LHCN-M2 (cell line): ENCODE measurements at regions not wholly inside any gene's neighbourhood (a gene's known extent, or its start where the extent isn't known, plus 50 kb on each side); places are given as distances from the start of the nearest gene placed in this dataset.
"Not testable (repeated sequence)": the region's sequence is repeated elsewhere in the genome, so short reads cannot be mapped to it uniquely, and the experiment has no call there.

Source experiments
- DNase-seq: peaks from one replicate; pipeline ENCODE4 v3.0.0-alpha.2; 2012; ENCODE audit warnings: low read depth

DNA sequence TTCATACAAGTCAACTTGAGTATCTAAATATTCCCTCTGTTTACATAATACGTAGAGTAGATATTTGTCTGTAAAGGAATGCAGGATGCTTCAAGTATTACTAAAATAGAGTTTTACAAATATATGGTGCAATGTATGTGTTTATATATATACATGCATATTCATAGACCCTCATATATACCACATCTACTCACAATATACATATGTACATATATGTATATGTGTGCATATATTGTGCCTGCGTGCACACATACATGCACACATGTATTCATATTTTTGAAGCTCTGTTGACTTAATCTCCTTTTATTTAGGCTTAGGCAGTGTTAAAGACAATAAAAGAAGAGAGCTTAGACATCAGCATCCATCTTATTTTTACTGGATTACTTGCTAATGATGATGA, 616.6 kb upstream of the GOT2 start:
- DNase-seq: no peak

DNA sequence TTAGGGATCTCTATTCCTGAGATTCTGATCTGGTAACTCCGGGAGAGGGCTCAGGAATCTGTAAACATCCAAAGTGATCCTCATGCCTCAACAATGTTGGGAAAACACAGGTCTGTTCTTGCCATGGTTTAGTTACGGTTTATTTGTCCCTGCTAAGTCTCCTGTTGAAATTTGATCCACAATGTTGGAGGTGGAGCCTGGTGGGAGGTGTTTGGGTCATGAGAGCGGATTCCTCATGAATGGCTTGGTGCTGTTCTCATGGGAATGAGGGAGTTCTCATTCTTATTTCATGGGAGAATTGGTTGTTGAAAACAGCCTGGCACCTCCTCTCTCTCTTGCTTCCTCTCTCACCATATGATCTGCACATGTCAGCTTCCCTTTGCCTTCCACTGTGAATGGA, 608.6 kb upstream of the GOT2 start:
- DNase-seq: no peak

GRCh38 chr16:59341368-59341767, 607.3 kb upstream of the GOT2 start:
- DNase-seq: peak; percentile 27

GRCh38 chr16:59339871-59340270, 605.8 kb upstream of the GOT2 start:
- no peak for DNase-seq

- no peak for DNase-seq
Measured at GRCh38 chr16:59336136-59336695, 602.1 kb upstream of the GOT2 start.

- DNase-seq: not testable (repeated sequence)
Measured at GRCh38 chr16:59331708-59332107, 597.6 kb upstream of the GOT2 start.

- DNase-seq: peak; percentile 64
Measured at GRCh38 chr16:59330019-59330670, 596.0 kb upstream of the GOT2 start.

DNA sequence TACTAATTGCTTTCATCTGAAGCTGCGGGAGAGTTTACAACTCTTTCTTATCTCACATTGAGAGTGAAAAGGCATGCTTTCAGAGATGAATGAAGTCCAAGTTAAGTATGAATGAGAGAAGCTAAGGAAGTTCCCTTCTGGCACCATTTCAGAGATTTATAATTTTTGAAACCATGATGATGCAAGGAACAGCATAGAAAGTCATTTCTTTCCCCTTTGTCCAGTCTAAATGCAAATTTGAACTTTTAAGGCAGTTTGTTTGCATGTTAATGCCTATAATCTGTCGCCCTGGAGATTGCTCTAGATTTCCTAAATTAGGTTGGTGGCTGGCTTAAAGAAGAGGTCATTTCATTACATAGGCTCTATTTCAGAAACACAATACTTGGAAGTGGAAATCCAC, 594.8 kb upstream of the GOT2 start:
- DNase-seq: no peak

DNA sequence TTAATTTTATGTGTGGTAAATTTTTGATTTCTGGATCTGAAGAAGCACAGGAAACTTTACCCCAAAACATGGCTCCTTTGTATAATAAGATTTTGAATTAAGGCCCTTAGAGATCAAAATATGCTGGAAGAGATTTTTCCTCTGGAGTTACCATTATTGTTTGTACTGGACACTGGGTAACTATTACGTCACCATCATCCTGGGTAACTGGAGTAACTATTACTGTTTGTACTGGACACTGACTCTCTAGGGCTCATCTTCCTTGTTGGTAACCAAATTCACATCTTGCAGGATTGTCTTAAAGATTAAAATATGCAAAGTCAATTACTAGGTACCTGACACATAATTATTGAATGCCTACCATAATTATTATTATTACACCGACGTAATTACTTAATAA, 593.8 kb upstream of the GOT2 start:
- no peak for DNase-seq

DNA sequence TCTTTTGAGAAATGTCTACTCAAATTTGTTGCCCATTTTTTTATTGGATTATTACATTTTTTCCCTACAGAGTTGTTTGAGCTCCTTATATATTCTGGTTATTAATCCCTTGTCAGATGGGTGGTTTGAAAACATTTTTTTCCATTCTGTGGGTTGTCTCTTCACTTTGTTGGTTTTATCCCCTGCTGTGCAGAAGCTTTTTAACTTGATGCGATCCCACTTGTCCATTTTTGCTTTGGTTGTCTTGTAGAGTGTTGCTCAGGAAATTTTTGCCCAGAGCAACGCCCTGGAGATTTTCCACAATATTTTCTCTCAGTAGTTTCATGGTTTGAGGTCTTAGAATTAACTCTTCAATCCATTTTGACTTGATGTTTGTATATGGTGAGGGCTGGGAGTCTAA, 592.8 kb upstream of the GOT2 start:
- DNase-seq: no peak

- peak; percentile 54 for DNase-seq
Measured at GRCh38 chr16:59324462-59324861, 590.3 kb upstream of the GOT2 start.

DNA sequence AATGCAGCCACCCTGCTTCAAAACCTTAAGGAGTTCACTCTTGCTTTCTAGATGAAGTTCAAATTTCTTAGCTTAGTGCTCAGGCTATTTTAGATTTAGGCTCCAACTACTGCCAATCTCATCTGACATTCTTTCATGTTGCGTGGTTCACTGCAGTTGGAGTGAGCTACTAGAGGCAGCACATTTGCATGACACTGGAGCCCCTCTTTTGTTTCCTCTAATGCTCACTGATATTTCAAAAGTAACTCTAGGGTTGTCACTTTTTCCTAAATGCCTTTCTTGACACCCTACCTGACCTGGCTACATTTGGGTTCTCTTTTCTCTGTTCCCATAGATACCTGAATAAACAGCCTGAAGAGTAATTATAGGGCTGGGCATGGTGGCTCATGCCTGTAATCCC, 586.5 kb upstream of the GOT2 start:
- no peak for DNase-seq

- no peak for DNase-seq
Measured at GRCh38 chr16:59319871-59320270, 585.8 kb upstream of the GOT2 start.

GRCh38 chr16:59305850-59306249, 571.7 kb upstream of the GOT2 start:
- DNase-seq: no peak

DNA sequence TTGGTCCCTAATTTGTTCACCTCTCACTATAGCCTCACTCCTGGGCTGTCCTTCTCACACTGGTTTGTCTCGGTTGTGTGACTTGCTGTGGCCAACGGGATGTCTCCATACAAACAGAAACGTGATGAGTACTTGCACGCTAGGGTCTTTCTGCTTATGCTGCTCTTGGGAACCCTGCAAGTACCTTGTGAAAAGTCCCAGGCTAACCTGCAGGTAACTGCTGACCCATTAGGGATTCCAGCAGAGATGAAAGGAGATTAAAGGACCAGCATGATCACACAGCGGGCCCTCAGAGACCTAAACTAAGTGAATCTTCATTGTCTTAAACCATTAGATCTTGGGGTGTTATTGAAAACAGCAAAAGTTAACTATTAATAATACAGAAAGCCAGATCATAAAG, 562.8 kb upstream of the GOT2 start:
- no peak for DNase-seq

DNA sequence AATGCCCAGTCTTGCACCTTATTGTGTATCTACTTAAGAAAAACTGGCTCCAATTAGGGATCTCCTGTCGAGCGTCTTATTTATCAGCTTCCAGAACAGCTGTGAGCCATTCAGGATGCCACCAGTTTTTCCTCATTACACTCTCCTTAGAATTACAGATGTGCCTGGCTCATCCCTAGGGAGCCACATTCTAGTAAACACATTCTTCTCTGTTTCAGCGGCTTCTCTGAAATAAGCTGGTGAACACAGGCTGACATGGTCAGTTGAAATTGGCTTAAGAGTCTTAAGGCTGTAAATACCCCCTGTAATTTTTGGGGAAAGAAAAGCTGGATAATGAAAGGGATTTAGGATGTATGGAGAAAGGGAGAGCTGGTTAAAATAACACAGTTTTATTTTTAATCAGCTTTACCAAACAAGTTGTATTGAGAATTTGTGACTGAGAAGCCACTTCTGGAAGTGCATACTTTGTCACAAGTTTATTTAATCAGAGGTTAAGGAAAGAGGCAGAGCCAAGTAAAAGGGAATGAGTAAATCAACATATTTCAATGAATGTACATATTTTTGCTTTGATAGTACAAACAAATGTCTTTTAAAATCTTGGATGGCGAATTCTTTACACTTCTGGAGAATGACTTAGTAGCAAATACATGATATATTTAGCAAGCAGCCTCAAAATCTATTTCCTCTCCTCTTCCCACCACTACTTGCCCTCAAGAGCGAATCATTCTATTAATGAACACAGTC, 562.0 kb upstream of the GOT2 start:
- peak; percentile 19 for DNase-seq

- no peak for DNase-seq
Measured at GRCh38 chr16:59295474-59295873, 561.4 kb upstream of the GOT2 start.

GRCh38 chr16:59290718-59291117, 556.6 kb upstream of the GOT2 start:
- DNase-seq: no peak

DNA sequence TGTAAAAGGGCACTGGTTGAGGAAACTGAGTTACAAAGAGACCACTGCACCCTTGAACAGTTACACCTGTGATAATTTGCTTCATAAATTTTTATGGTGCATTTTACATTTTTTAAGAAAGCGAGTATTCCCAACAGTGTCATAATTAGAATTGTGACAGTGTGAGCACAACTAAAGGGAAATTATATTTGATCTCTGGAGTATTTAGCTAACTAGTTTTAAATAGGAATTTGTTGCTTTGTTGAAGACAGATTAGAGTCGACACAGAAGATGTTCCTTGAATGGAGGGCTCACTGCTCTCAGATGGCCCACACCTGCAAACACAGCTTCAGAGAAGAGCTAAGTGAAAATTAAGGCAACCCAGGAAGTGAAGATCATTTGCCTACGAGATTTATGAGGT, 555.0 kb upstream of the GOT2 start:
- no peak for DNase-seq

- DNase-seq: no peak
Measured at GRCh38 chr16:59274141-59274540, 540.0 kb upstream of the GOT2 start.

DNA sequence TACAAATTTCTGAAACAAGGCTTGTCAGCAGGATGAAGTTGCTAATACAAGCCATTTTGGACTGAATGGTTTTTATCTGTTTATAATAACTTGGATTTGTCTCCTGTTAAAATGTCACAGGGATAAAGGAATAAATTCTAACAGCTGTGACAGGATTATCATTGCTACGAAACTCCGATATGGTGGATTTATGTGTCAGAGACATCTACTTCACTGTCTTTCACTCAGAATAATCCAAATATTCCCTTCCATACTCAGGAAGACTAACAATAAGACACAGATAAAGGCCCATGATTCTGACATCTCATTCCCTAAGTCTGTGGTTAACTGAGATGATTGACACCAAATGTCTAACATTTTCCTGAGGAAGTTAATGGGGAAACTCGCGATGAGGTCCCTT, 529.8 kb upstream of the GOT2 start:
- DNase-seq: no peak

DNA sequence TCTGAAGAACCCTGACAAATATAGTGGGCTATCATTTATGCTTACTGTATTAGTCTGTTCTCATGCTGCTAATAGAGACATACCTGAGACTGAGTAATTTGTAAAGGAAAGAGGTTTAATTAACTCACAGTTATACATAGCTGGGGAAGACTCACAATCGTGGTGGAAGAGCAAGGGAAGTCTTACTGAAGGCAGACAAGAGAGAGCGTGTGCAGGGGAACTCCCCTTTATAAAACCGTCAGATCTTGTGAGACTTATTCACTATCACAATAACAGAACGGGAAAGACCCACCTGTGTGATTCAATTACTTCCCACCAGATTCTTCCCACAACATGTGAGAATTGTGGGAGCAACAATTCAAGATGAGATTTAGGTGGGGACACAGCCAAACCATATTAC, 526.8 kb upstream of the GOT2 start:
- no peak for DNase-seq

DNA sequence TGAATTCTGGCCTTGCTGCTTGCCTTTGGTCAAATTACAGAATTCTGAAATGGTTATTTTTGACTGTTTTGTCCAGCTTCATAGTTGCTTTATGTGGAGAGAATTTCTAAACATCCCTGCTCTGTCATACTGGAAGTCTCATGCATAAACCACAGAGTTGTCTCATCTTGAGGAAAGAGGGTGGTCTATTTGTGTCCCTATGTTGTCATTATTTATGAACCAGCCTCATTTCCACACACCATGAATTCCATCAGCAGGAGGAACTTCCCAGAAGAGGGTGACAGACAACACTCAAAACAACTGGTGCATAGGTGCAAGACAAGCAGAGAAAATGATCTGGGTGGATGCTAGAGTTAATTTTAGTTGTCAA, 525.8 kb upstream of the GOT2 start:
- no peak for DNase-seq
